ENCODE measurements at regions not wholly inside any gene's neighbourhood (a gene's known extent, or its start where the extent isn't known, plus 50 kb on each side); places are given as distances from the start of the nearest gene placed in this dataset.

DNA sequence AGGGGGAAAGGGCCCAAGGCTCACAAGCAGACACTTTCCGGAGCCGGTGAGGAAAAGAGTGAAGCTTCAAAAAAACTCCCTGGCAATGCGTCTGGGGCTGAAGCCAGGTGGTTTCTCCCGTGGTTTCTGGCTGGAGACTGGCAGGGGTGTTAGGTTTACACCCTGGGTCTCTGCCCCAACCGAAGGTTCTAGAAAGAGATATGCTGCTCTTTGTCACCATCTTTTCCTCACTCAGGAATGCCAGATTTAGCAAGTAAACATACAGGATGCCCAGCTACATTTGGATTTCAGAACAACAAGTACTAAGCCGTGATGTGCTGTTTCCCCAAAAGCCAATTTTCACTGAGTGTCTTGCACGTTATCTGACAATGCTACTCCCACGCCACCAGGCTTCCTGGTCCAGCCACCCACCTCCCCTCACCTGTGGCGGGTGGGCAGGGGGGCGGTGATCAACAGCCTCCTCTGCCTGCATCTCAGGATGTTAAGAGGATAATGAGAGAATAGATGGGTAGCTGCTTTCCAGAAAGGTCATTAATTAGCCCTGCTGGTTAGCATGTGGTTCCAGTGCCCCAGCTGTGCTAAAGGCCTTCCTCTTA is 69.6 kb upstream of the OLIG2 start (continued):
- TF ChIP-seq KDM1A (IDR thresholded peaks at IDR 0.05; ENCODE audit: borderline replicate concordance, low read length), result no peak
- TF ChIP-seq CBX8 (IDR thresholded peaks at IDR 0.05; ENCODE audit: borderline replicate concordance, low read depth, low read length), result no peak
- no peak for TF ChIP-seq JUN (IDR thresholded peaks at IDR 0.05; ENCODE audit: low read depth, low read length)
